Lower leg skin (tissue), 3 donors: ENCODE measurements at regions not wholly inside any gene's neighbourhood (a gene's known extent, or its start where the extent isn't known, plus 50 kb on each side); places are given as distances from the start of the nearest gene placed in this dataset.

ENCODE experiments used
- POLR2A ChIP-seq, 2 donors: fragments of 450-650 bp; IDR thresholded peaks; one replicate each; pipeline ENCODE4 v1.6.1; 2016 to 2017; ENCODE audit warnings: antibody characterized with exemption in 2 of 2, mild to moderate bottlenecking in 1 of 2, moderate library complexity in 1 of 2
- TF ChIP-seq, protein P1 (sequence below), 3 donors: fragments of 450-650 bp; IDR thresholded peaks; one replicate each; pipeline ENCODE4 v1.5.1; 2016; ENCODE audit warnings: antibody characterized with exemption in 3 of 3, mild to moderate bottlenecking in 3 of 3, moderate library complexity in 2 of 3

DNA sequence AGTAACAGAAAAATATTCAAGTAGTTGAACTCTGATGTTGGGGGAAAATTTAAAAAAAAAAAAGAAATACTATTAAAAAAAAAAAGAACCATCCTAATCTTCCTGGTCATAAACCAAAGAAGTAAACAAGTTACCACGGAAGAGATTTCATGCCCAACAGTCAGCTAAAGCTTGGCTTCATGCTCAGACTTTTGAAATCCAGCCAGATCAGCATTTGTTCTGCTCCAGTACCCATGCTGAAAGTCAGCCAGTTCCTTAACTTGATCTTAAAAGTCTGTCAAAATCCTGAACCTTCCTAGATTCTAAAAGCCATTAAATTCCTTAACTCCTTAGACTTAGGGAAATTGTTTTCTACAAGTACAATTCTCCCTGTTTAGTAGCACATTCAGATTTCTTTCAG is 908.7 kb upstream of the CDH9 start:
- no peak for TF ChIP-seq POLR2A (IDR thresholded peaks at IDR 0.05)
- TF ChIP-seq, protein P1, sequence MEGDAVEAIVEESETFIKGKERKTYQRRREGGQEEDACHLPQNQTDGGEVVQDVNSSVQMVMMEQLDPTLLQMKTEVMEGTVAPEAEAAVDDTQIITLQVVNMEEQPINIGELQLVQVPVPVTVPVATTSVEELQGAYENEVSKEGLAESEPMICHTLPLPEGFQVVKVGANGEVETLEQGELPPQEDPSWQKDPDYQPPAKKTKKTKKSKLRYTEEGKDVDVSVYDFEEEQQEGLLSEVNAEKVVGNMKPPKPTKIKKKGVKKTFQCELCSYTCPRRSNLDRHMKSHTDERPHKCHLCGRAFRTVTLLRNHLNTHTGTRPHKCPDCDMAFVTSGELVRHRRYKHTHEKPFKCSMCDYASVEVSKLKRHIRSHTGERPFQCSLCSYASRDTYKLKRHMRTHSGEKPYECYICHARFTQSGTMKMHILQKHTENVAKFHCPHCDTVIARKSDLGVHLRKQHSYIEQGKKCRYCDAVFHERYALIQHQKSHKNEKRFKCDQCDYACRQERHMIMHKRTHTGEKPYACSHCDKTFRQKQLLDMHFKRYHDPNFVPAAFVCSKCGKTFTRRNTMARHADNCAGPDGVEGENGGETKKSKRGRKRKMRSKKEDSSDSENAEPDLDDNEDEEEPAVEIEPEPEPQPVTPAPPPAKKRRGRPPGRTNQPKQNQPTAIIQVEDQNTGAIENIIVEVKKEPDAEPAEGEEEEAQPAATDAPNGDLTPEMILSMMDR (IDR thresholded peaks at IDR 0.05) = no peak
